ENCODE measurements at regions not wholly inside any gene's neighbourhood (a gene's known extent, or its start where the extent isn't known, plus 50 kb on each side); places are given as distances from the start of the nearest gene placed in this dataset.
"Not testable (repeated sequence)": the region's sequence is repeated elsewhere in the genome, so short reads cannot be mapped to it uniquely, and the experiment has no call there.

DNA sequence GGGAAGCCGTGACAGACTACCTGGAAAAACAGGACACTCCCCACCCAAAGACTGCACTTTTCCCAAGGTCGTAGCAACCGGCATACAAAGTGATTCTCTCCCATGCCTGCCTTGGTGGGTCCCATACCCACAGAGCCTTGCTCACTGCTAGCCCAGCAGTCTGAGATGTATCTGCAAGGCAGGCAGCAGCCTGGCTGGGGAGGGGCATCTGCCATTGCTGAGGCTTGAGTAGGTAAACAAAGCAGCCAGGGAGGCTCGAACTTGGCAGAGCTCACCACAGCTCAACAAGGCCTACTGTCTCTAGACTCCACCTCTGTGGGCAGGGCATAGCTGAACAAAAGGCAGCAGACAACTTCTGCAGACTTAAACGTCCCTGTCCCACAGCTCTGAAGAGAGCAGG, 144.4 kb upstream of the FSHR start:
- TF ChIP-seq POLR2AphosphoS5 (IDR thresholded peaks at IDR 0.05; ENCODE audit: low read length); ZNF274 (IDR thresholded peaks at IDR 0.05; ENCODE audit: insufficient read depth, insufficient read length); FOS (IDR thresholded peaks at IDR 0.05; ENCODE audit: borderline replicate concordance, extremely low read depth, insufficient read length); MAX (IDR thresholded peaks at IDR 0.05; ENCODE audit: low read depth, low read length); SPI1 (IDR thresholded peaks at IDR 0.05; ENCODE audit: borderline replicate concordance, insufficient read depth, low read depth, low read length); ATF2 (IDR thresholded peaks at IDR 0.05; ENCODE audit: low read length); PBX3 (IDR thresholded peaks at IDR 0.05; ENCODE audit: insufficient replicate concordance, low read depth, low read length); POLR2A (IDR thresholded peaks at IDR 0.05; ENCODE audit: low read depth, low read length); CTCF (IDR thresholded peaks at IDR 0.05 in 2 of 3, conservative IDR thresholded peaks at IDR 0.05 in 1 of 3; ENCODE audit: control insufficient read depth in 2 of 3, extremely low read depth in 1 of 3, insufficient read depth in 1 of 3, low read depth in 3 of 3, low read length in 3 of 3); NFIC (IDR thresholded peaks at IDR 0.05; ENCODE audit: low read depth, low read length): not testable (repeated sequence)
- TF ChIP-seq, protein P1, sequence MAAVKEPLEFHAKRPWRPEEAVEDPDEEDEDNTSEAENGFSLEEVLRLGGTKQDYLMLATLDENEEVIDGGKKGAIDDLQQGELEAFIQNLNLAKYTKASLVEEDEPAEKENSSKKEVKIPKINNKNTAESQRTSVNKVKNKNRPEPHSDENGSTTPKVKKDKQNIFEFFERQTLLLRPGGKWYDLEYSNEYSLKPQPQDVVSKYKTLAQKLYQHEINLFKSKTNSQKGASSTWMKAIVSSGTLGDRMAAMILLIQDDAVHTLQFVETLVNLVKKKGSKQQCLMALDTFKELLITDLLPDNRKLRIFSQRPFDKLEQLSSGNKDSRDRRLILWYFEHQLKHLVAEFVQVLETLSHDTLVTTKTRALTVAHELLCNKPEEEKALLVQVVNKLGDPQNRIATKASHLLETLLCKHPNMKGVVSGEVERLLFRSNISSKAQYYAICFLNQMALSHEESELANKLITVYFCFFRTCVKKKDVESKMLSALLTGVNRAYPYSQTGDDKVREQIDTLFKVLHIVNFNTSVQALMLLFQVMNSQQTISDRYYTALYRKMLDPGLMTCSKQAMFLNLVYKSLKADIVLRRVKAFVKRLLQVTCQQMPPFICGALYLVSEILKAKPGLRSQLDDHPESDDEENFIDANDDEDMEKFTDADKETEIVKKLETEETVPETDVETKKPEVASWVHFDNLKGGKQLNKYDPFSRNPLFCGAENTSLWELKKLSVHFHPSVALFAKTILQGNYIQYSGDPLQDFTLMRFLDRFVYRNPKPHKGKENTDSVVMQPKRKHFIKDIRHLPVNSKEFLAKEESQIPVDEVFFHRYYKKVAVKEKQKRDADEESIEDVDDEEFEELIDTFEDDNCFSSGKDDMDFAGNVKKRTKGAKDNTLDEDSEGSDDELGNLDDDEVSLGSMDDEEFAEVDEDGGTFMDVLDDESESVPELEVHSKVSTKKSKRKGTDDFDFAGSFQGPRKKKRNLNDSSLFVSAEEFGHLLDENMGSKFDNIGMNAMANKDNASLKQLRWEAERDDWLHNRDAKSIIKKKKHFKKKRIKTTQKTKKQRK (IDR thresholded peaks at IDR 0.05; ENCODE audit: low read depth, low read length): not testable (repeated sequence)
- TF ChIP-seq, protein P2, sequence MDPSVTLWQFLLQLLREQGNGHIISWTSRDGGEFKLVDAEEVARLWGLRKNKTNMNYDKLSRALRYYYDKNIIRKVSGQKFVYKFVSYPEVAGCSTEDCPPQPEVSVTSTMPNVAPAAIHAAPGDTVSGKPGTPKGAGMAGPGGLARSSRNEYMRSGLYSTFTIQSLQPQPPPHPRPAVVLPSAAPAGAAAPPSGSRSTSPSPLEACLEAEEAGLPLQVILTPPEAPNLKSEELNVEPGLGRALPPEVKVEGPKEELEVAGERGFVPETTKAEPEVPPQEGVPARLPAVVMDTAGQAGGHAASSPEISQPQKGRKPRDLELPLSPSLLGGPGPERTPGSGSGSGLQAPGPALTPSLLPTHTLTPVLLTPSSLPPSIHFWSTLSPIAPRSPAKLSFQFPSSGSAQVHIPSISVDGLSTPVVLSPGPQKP (IDR thresholded peaks at IDR 0.05; ENCODE audit: low read depth, low read length): not testable (repeated sequence)
- TF ChIP-seq, protein P3, sequence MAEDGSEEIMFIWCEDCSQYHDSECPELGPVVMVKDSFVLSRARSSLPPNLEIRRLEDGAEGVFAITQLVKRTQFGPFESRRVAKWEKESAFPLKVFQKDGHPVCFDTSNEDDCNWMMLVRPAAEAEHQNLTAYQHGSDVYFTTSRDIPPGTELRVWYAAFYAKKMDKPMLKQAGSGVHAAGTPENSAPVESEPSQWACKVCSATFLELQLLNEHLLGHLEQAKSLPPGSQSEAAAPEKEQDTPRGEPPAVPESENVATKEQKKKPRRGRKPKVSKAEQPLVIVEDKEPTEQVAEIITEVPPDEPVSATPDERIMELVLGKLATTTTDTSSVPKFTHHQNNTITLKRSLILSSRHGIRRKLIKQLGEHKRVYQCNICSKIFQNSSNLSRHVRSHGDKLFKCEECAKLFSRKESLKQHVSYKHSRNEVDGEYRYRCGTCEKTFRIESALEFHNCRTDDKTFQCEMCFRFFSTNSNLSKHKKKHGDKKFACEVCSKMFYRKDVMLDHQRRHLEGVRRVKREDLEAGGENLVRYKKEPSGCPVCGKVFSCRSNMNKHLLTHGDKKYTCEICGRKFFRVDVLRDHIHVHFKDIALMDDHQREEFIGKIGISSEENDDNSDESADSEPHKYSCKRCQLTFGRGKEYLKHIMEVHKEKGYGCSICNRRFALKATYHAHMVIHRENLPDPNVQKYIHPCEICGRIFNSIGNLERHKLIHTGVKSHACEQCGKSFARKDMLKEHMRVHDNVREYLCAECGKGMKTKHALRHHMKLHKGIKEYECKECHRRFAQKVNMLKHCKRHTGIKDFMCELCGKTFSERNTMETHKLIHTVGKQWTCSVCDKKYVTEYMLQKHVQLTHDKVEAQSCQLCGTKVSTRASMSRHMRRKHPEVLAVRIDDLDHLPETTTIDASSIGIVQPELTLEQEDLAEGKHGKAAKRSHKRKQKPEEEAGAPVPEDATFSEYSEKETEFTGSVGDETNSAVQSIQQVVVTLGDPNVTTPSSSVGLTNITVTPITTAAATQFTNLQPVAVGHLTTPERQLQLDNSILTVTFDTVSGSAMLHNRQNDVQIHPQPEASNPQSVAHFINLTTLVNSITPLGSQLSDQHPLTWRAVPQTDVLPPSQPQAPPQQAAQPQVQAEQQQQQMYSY (CRISPR knock-in tag; IDR thresholded peaks at IDR 0.05): not testable (repeated sequence)
